Activated CD4-positive, alpha-beta memory T cell treated with anti-CD3 and anti-CD28 coated beads for 36 hours (primary cell): ENCODE measurements at regions not wholly inside any gene's neighbourhood (a gene's known extent, or its start where the extent isn't known, plus 50 kb on each side); places are given as distances from the start of the nearest gene placed in this dataset.
"Not testable (repeated sequence)": the region's sequence is repeated elsewhere in the genome, so short reads cannot be mapped to it uniquely, and the experiment has no call there.

Experiments
- CTCF ChIA-PET: fragments of 350-600 bp; sonication (Branson Sonifier 250); formaldehyde crosslinking; loops from one replicate; lab custom pipeline; 2021; ENCODE audit warnings: antibody characterized with exemption, inconsistent platforms; lab: Charles Lee
- POLR2A ChIA-PET: fragments of 350-600 bp; sonication (Branson Sonifier 250); formaldehyde crosslinking; loops from one replicate; lab custom pipeline; 2021; ENCODE audit warnings: antibody characterized with exemption; lab: Charles Lee
- DNase-seq: peaks from one replicate; pipeline ENCODE4 v3.0.0-alpha.2; 2020
- H3K27ac Mint-ChIP-seq: one replicate; pipeline ENCODE4 v1.8.0; 2021; ENCODE audit warnings: mixed read lengths
- H3K27me3 Mint-ChIP-seq: one replicate; pipeline ENCODE4 v1.8.0; 2021; ENCODE audit warnings: mixed read lengths
- H3K36me3 Mint-ChIP-seq: one replicate; pipeline ENCODE4 v1.8.0; 2021; ENCODE audit warnings: mixed read lengths
- H3K4me1 Mint-ChIP-seq: one replicate; pipeline ENCODE4 v1.8.0; 2021; ENCODE audit warnings: low read depth, mixed read lengths
- H3K4me3 Mint-ChIP-seq: one replicate; pipeline ENCODE4 v1.8.0; 2021; ENCODE audit warnings: mild to moderate bottlenecking, mixed read lengths
- H3K9me3 Mint-ChIP-seq: one replicate; pipeline ENCODE4 v1.8.0; 2021; ENCODE audit warnings: mixed read lengths
- intact Hi-C: fragments of 100-400 bp; cut with micrococcal nuclease; formaldehyde crosslinking; loops from one replicate; pipeline ENCODE4 v1.15.1; 2023

DNA sequence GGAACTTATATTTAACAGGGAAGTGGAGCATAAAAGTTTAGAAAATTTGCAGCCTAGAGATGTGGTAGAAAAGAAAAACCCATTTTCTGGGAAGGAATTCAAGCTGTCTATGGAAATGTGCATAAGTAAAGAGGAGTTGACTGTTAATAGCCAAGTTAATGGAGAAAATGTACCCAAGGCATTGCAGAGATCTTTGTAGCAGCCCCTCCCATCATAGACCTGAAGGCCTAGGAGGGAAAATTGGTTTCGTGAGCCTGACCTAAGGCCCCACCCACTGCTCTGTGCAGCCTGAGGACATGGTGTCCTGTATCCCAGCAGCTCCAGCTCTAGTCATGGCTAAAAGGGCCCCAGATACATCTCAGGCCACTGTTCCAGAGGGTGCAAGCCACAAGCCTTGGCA, 772.4 kb upstream of the RIOK2 start:
- CTCF ChIA-PET: no interaction called here
- Mint-ChIP-seq H3K9me3 (peaks cover 4% of the 10 kb centered on the region), H3K27ac (no peak overlapping the region), H3K4me1 (no peaks in the 10 kb centered on the region), H3K27me3 (no peaks in the 10 kb centered on the region), H3K4me3 (no peak overlapping the region), H3K36me3 (no peaks in the 10 kb centered on the region)
- POLR2A ChIA-PET: no interaction called here
- intact Hi-C loops: no loop called here
- no peak for DNase-seq

DNA sequence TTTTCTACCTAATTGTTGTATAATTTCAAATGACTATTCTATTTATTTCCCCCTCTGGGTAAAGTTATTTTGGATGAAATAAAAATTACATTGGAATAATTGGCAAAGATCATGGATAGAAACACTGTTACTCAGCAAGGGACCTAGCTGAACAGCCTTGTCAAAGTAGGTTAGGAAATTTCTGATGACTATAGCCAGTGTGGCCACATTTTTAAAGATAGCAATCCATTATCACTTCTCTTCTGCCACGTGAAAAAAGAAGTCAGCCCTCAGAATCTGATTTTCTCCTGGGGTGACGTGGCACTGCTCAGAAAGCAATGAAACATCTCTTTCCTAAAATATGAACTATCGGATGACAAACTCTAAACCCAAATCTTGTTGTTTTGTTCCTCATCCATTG, 784.2 kb upstream of the RIOK2 start:
- H3K9me3 Mint-ChIP-seq: no peaks in the 10 kb centered on the region
- intact Hi-C loops: no loop called here
- H3K4me3 Mint-ChIP-seq: no peak overlapping the region
- no peak overlapping the region for H3K27ac Mint-ChIP-seq
- ChIA-PET POLR2A (no interaction called here), CTCF (no interaction called here)
- H3K36me3 Mint-ChIP-seq: no peaks in the 10 kb centered on the region
- DNase-seq: no peak
- peaks cover 2% of the 10 kb centered on the region for H3K27me3 Mint-ChIP-seq
- H3K4me1 Mint-ChIP-seq: no peaks in the 10 kb centered on the region

DNA sequence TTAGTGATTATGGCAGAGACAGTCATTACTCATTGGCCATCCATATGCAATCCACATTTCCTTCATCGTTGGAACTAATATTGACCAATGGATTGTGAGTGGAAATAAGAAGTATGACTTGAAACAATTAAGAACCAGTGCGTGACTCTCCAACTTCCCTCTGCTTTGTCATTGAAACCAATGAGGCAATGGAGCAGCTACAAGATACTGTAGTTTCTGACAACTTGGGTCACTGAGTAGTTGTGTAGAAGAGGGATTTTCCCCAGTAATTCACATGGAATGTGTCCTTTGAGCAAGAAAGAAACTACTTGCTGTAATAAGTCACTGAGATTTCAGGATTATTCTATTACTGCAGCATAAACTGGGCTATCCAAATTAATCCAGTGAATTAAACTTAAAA, 785.3 kb upstream of the RIOK2 start:
- Mint-ChIP-seq H3K27me3 (peaks cover 2% of the 10 kb centered on the region), H3K4me1 (no peaks in the 10 kb centered on the region), H3K4me3 (no peak overlapping the region), H3K36me3 (no peaks in the 10 kb centered on the region), H3K27ac (no peak overlapping the region), H3K9me3 (no peaks in the 10 kb centered on the region)
- ChIA-PET POLR2A (no interaction called here), CTCF (no interaction called here)
- DNase-seq: no peak
- intact Hi-C loops: no loop called here

DNA sequence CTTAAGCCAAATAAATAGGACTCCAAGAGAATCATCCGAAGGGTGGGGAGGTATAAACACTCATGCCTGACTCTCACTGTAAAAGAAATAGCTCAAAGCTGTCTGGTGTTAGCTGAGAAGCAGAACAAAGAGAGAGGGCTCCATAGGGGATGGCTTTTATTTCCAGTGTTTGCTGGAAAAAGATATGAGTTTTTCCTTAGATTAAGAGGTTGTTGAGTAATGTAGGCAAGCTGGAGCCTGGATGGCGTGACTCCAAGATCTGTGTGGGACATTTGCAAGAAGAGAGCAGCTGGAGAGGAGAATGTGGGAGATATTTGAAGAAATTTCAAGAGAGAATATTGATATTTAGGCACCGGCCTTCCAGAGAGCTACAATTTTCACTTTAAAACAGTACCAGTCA, 793.7 kb upstream of the RGMB start:
- ChIA-PET CTCF (no interaction called here), POLR2A (no interaction called here)
- intact Hi-C loops: no loop called here

DNA sequence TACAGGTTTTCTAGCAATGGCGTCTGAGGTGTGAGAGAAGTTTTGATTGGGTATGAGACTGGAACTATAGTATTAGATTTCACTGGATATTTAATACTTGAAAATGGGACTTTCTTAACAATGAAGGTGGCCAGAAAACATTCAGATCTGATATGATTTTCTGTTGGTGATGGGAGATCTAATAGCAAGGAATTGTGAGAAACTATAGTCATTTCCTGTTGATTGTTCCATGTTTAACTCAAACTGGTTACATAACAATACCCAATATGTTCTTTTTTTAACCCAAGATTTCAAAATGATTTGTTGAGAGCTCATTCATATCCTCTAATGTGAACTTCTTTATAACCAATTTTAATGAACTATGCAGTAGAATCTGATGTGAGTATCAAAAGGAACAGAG, 793.2 kb upstream of the RGMB start:
- ChIA-PET POLR2A (no interaction called here), CTCF (no interaction called here)
- peaks cover 2% of the 10 kb centered on the region for H3K27me3 Mint-ChIP-seq
- no peak overlapping the region for H3K27ac Mint-ChIP-seq
- no peaks in the 10 kb centered on the region for H3K4me1 Mint-ChIP-seq
- intact Hi-C loops: no loop called here
- DNase-seq: no peak
- no peaks in the 10 kb centered on the region for H3K36me3 Mint-ChIP-seq
- H3K9me3 Mint-ChIP-seq: no peaks in the 10 kb centered on the region
- H3K4me3 Mint-ChIP-seq: no peak overlapping the region

More for the DNA sequence above, 793.7 kb upstream of the RGMB start:
- no peaks in the 10 kb centered on the region for H3K36me3 Mint-ChIP-seq
- peaks cover 2% of the 10 kb centered on the region for H3K27me3 Mint-ChIP-seq
- no peak overlapping the region for H3K27ac Mint-ChIP-seq
- H3K4me1 Mint-ChIP-seq: no peaks in the 10 kb centered on the region
- no peak for DNase-seq
- H3K4me3 Mint-ChIP-seq: no peak overlapping the region
- H3K9me3 Mint-ChIP-seq: no peaks in the 10 kb centered on the region

DNA sequence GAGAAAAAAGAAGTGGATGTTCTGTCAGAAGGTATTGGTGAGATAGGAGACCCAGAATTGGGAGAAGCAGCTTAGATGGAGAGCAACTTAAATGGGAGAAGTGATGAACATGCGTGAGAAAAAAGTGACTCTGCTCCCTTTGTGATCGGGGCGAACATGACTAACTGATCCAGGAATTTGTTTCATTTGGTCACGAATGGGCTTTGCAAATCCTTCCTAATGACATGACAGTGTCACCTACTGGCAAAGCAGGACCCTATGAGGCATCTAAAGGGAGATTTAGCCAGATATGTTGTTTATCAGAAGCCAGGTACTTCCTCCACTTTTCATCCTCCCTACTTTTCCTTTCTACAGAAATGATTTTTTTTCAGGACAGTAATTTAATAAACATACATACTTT, 787.4 kb upstream of the RGMB start:
- CTCF ChIA-PET: no interaction called here
- no peaks in the 10 kb centered on the region for H3K4me1 Mint-ChIP-seq
- no peak overlapping the region for H3K4me3 Mint-ChIP-seq
- intact Hi-C loops: no loop called here
- no peaks in the 10 kb centered on the region for H3K9me3 Mint-ChIP-seq
- no peak for DNase-seq
- H3K36me3 Mint-ChIP-seq: no peaks in the 10 kb centered on the region
- POLR2A ChIA-PET: no interaction called here
- peaks cover 2% of the 10 kb centered on the region for H3K27me3 Mint-ChIP-seq
- H3K27ac Mint-ChIP-seq: no peak overlapping the region

DNA sequence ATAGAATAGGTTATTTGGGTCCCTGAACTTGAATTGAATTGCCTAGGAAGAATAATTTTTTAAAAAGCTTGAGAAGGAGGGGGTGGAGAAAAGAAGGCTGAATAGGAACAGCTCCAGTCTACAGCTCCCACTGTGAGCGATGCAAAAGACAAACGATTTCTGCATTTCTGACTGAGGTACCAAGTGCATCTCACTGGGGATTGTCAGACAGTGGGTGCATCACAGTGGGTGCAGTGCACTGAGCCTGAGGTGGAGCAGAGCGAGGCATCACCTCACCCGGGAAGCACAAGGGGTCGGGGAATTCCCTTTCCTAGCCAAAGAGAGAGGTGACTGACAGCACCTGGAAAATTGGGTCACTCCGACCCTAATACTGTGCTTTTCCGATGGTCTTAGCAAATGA, 782.2 kb upstream of the RGMB start:
- Mint-ChIP-seq H3K4me3 (no peak overlapping the region), H3K27ac (no peak overlapping the region), H3K27me3 (no peaks in the 10 kb centered on the region), H3K4me1 (no peaks in the 10 kb centered on the region), H3K9me3 (peaks cover 2% of the 10 kb centered on the region), H3K36me3 (no peaks in the 10 kb centered on the region)
- POLR2A ChIA-PET: no interaction called here
- intact Hi-C loops: no loop called here
- CTCF ChIA-PET: no interaction called here
- DNase-seq: no peak

DNA sequence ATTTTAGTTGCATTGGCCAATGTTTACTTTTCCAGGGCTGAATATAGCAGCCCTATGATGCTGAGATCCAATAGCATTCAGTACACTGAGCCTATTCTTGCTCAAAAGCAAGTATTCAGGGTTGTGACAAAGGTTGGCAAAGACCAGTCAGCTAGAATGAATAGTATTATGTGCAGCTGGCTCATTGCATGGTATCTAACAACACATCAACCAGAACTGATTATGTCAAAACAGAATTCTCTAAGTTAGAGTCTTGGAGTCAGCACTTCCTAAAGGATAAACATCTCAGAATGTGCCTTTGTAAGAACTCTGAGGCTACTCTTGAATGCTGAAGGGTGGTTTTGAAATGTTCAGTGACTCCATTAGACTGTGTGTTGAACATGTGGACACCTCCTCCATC, 774.5 kb upstream of the RGMB start:
- Mint-ChIP-seq H3K36me3 (no peaks in the 10 kb centered on the region), H3K27me3 (no peaks in the 10 kb centered on the region), H3K4me1 (no peaks in the 10 kb centered on the region), H3K4me3 (no peak overlapping the region), H3K9me3 (peaks cover 3% of the 10 kb centered on the region), H3K27ac (no peak overlapping the region)
- DNase-seq: no peak
- ChIA-PET CTCF (no interaction called here), POLR2A (no interaction called here)
- intact Hi-C loops: no loop called here

DNA sequence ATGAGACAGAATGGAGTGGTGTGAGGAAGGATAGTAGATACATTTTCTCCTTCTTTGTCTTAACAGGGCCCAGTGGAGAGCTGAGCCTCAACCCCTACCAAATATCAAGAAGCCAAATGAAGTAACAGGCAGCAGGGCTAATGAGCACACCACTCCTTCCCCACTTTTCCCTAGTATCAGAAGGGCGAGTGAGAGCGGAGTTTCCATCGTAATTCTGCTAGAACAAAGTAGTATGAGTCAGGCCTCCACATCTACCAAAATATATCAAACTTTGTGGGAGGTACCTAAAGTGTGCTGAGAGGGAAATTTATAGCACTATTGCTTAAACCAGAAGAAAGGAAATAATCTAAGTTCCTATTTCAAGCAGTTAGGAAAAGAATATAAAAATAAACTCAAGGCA, 769.0 kb upstream of the RGMB start:
- no peak overlapping the region for H3K4me3 Mint-ChIP-seq
- peaks cover 3% of the 10 kb centered on the region for H3K9me3 Mint-ChIP-seq
- intact Hi-C loops: no loop called here
- no peak overlapping the region for H3K27ac Mint-ChIP-seq
- H3K4me1 Mint-ChIP-seq: no peaks in the 10 kb centered on the region
- DNase-seq: no peak
- ChIA-PET POLR2A (no interaction called here), CTCF (no interaction called here)
- no peaks in the 10 kb centered on the region for H3K27me3 Mint-ChIP-seq
- H3K36me3 Mint-ChIP-seq: no peaks in the 10 kb centered on the region

DNA sequence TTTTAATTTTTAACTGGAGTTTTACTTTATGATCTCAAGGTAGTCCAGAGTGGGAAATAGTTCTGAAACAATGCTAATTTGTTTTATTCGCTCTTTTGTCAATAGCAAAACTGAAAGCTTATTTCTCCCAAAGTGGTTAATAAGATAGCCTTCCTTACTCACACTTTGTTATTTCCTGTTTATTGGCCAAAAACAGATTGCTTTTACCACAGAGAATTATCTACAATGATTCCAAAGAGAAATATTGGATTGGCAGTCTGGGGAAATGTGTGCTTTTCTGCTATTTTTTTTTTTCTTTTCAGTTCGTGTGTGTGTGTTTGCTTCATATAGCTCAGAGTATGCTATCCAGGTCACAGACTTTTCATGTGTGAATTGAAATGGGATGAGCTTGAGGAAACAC, 756.7 kb upstream of the RGMB start:
- H3K27ac Mint-ChIP-seq: no peak overlapping the region
- H3K36me3 Mint-ChIP-seq: no peaks in the 10 kb centered on the region
- DNase-seq: no peak
- H3K27me3 Mint-ChIP-seq: no peaks in the 10 kb centered on the region
- ChIA-PET POLR2A (no interaction called here), CTCF (interaction anchor here (0.6 kb wide), 1 partner anchor 754 kb away, joined by 3 read pairs; no protein-coding TSS in a partner anchor)
- H3K9me3 Mint-ChIP-seq: no peaks in the 10 kb centered on the region
- no peaks in the 10 kb centered on the region for H3K4me1 Mint-ChIP-seq
- intact Hi-C loops: no loop called here
- H3K4me3 Mint-ChIP-seq: no peak overlapping the region

DNA sequence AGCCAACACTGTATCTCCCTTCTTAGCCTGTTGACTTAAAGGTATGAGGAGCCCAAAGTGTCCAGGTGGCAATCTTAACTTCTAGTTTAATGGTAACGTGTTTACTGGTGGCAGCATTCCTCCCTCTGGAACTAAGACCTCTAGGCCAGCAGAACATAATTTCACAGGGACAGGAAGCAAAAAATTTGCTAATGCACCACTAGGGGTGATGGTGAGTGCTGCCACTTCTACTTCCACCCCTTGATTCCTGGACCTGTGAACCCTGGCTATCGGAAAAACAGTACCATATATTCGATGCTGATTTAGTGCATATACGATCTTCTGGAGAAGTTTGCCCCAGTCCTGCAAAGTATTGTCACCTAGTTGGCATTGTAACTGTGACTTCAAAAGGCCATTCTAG, 743.2 kb upstream of the RGMB start:
- H3K4me3 Mint-ChIP-seq, CTCF ChIA-PET, POLR2A ChIA-PET, H3K4me1 Mint-ChIP-seq, H3K27me3 Mint-ChIP-seq, H3K36me3 Mint-ChIP-seq, DNase-seq, H3K27ac Mint-ChIP-seq, H3K9me3 Mint-ChIP-seq, intact Hi-C loops: not testable (repeated sequence)

DNA sequence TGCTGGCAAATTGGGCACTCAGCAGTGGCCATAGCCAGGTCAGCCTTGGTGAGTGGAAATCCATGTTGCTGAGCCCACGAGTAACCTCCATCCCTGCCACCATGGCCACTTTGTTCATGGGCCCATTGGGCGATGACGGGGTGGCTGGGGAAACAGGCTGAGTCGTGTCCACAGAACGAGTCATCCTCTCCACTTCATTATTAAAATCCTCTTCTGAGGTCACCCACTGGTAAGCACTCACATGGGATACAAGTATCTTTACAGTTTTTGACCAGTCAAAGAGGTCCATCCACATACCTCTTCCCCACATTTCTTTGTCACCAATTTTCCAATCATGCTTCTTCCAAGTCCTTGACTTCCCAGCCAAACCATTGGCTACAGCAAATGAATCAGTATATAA, 742.4 kb upstream of the RGMB start:
- H3K27me3 Mint-ChIP-seq, POLR2A ChIA-PET, H3K4me1 Mint-ChIP-seq, CTCF ChIA-PET, H3K36me3 Mint-ChIP-seq, H3K27ac Mint-ChIP-seq, H3K4me3 Mint-ChIP-seq, H3K9me3 Mint-ChIP-seq, DNase-seq, intact Hi-C loops: not testable (repeated sequence)

DNA sequence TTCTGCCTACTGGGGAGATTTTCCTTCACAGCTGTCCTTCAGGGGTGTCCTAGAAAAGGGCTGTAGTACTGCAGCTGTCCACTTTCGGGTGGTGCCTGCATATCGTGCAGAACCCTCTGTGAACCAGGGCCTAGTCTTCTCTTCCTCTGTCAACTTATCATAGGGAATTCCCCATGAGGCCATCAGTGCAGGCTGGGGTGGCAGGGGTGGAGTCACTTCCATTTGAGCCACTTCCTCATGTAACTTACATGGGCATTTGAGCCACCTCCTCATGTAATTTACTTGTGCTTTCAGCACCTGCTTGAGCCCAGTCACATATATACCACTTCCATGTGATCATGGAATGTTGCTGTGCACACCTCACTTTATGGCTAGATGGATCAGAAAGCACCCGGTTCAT, 742.0 kb upstream of the RGMB start:
- Mint-ChIP-seq H3K36me3 (no peaks in the 10 kb centered on the region), H3K27me3 (no peaks in the 10 kb centered on the region), H3K27ac (no peak overlapping the region), H3K4me1 (no peaks in the 10 kb centered on the region), H3K4me3 (no peak overlapping the region), H3K9me3 (peaks cover 4% of the 10 kb centered on the region)
- DNase-seq: no peak
- ChIA-PET CTCF (no interaction called here), POLR2A (no interaction called here)
- intact Hi-C loops: no loop called here

DNA sequence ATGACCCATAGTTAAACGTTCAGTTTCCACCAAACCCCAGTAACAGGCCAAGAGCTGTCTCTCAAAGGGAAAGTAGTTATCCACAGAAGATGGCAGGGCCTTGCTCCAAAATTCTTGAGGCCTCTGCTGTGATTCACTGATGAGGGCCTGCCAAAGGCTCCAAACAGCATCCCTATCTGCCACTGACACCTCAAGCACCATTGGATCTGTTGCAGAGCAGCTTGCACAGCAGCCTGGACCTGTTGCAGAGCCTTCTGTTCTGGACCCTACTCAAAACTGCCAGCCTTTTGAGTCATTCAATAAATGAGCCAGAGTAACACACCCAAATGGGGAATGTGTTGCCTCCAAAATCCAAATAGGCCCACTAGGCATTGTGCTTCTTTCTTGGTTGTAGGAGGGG, 741.5 kb upstream of the RGMB start:
- no peaks in the 10 kb centered on the region for H3K4me1 Mint-ChIP-seq
- H3K9me3 Mint-ChIP-seq: peaks cover 4% of the 10 kb centered on the region
- H3K27me3 Mint-ChIP-seq: no peaks in the 10 kb centered on the region
- CTCF ChIA-PET: no interaction called here
- no peak overlapping the region for H3K27ac Mint-ChIP-seq
- intact Hi-C loops: no loop called here
- DNase-seq: no peak
- no peaks in the 10 kb centered on the region for H3K36me3 Mint-ChIP-seq
- H3K4me3 Mint-ChIP-seq: no peak overlapping the region
- POLR2A ChIA-PET: no interaction called here
